HEK293T (cell line): ENCODE measurements at regions not wholly inside any gene's neighbourhood (a gene's known extent, or its start where the extent isn't known, plus 50 kb on each side); places are given as distances from the start of the nearest gene placed in this dataset.

Experiments used
- SP1 ChIP-seq: fragments of 450-650 bp; IDR thresholded peaks from 2 replicates; pipeline ENCODE4 v1.6.1; 2017
- SUZ12 ChIP-seq: fragments of 450-650 bp; IDR thresholded peaks from 2 replicates; pipeline ENCODE4 v1.6.1; 2016; ENCODE audit warnings: mild to moderate bottlenecking
- TARDBP ChIP-seq: fragments of 450-650 bp; IDR thresholded peaks from 2 replicates; pipeline ENCODE4 v1.6.1; 2016
- ZNF384 ChIP-seq: fragments of 450-650 bp; IDR thresholded peaks from 2 replicates; pipeline ENCODE4 v1.6.1; 2016

DNA sequence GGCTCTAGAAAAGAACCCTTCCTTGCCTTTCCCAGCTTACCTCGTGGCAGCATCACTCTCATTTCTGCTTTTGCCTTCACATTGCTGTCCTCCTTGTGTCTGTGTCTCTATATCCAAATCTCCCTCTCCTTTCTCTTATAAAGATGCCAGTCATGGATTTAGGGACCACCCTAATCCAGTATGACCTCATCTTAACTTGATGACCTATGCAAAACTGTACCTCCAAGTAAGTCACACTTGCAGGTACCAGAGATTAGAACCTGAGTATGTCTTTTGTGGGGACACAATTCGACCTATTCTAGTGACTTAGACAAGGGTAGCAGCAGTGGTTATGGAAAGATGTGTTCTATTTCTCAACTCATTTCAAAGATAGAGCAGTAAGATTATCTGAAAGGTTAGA, 160.1 kb downstream of the HMHB1 start:
- no peak for TF ChIP-seq SP1
- no peak for TF ChIP-seq ZNF384
- TF ChIP-seq SUZ12, result no peak
- no peak for TF ChIP-seq TARDBP
